ENCODE measurements at regions not wholly inside any gene's neighbourhood (a gene's known extent, or its start where the extent isn't known, plus 50 kb on each side); places are given as distances from the start of the nearest gene placed in this dataset.

DNA sequence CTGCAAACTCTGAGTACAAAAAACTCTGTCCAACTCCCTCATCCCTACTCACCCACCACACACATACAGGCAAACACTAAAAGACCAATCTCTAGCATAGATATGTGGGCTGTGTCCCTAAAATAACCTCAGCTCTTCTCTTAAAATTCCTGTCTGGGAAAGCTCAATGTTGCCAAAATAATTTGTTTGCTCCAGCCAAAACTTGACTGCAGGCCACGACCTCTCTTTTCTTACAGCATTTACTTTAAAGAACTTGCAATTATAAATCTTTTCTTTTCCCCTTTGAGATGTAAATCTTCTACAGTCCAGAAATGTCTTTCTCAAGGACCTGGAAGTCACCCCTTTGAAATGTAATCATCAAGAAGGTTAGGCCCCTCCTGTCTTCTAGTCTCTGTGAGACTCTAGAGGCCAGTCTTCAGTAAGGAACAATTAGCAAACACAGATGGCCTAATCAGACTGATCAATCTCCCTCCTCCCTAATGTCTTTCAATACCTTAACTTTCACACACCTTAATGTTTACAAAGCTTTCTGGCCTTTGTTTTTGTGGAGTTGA, 483.6 kb upstream of the RGS18 start:
- H3K9me3 ChIP-seq (ENCODE audit: low read length) = no peaks in the 10 kb centered on the region
- DNase-seq (ENCODE audit: low spot score) = no peak
- H3K4me2 ChIP-seq (ENCODE audit: low read length) = no peak overlapping the region
- H3K9me2 ChIP-seq (ENCODE audit: insufficient read depth, low read length) = no peaks in the 10 kb centered on the region
- H3K4me3 ChIP-seq (ENCODE audit: low read depth, low read length, poor library complexity, severe bottlenecking) = no peak overlapping the region
- H3K4me1 ChIP-seq (ENCODE audit: insufficient read depth, low read length, poor library complexity, severe bottlenecking) = no peaks in the 10 kb centered on the region
- no peak for TF ChIP-seq EZH2phosphoT487 (IDR thresholded peaks at IDR 0.05; ENCODE audit: borderline replicate concordance, low read depth, low read length)
- TF ChIP-seq, protein P1, sequence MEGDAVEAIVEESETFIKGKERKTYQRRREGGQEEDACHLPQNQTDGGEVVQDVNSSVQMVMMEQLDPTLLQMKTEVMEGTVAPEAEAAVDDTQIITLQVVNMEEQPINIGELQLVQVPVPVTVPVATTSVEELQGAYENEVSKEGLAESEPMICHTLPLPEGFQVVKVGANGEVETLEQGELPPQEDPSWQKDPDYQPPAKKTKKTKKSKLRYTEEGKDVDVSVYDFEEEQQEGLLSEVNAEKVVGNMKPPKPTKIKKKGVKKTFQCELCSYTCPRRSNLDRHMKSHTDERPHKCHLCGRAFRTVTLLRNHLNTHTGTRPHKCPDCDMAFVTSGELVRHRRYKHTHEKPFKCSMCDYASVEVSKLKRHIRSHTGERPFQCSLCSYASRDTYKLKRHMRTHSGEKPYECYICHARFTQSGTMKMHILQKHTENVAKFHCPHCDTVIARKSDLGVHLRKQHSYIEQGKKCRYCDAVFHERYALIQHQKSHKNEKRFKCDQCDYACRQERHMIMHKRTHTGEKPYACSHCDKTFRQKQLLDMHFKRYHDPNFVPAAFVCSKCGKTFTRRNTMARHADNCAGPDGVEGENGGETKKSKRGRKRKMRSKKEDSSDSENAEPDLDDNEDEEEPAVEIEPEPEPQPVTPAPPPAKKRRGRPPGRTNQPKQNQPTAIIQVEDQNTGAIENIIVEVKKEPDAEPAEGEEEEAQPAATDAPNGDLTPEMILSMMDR (conservative IDR thresholded peaks at IDR 0.05; ENCODE audit: low read length) = no peak
- H3K79me2 ChIP-seq (ENCODE audit: insufficient read depth, low read depth, low read length) = no peaks in the 10 kb centered on the region
- BruUV-seq (replicated peaks) = no TSS peak
- H2AFZ ChIP-seq (ENCODE audit: low read length) = no peak overlapping the region
- ChIA-PET POLR2A (interaction anchor here (2.7 kb wide), 1 partner anchor 10 kb away, joined by 6 read pairs; no protein-coding TSS in a partner anchor), CTCF (ENCODE audit: unreplicated experiment) (no interaction called here)
- H3K36me3 ChIP-seq (ENCODE audit: insufficient read depth, low read length) = no peaks in the 10 kb centered on the region
- H3K27ac ChIP-seq (ENCODE audit: low read depth, low read length, poor library complexity, severe bottlenecking) = no peak overlapping the region
- H4K20me1 ChIP-seq (ENCODE audit: insufficient read depth, low read length) = no peaks in the 10 kb centered on the region
- intact Hi-C loops (cut with micrococcal nuclease; ENCODE audit: unreplicated experiment) = no loop called here

DNA sequence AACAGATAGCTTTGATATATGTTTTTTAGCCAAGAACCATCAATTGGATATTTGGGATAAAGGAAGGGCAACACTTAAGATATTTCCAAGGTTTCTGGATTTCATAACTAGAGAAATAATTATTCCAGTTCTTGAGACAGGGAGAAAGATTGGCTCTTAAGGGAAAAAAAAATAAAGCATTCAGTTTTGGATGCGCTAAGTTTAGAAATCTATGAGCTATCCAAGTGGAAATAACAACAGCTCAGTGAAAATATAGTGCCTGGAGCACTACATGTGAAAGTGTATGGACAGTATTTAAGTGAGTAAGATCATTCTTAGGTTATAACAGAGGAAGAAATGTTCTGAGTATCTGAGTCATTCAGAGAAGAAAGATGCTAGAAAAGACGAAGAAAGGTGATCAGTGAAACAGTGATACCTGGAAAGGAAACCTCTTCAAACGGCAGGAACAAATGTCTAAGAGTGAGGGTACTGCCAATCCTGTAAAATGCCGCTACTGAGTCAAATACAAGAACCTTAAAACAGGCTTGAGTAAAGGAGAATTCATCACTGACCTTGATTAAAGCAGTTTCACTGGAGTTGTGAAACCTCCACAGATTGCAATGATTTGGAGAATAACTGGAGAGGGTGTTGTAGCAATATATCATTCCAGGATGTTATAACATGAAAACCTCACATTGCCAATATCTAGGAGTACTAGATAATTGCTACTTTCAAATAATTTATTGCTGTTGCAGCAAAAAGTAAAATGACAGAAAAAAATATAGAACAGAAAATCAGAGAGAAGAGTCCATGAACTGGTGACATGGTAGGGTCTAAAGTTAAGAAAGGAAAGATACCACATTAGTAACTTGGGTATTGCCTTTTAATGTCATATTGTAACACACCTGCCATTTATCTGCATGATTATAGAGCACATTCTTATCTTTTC, 482.1 kb upstream of the RGS18 start:
- CTCF ChIA-PET (ENCODE audit: unreplicated experiment) = no interaction called here
- no peak overlapping the region for H3K4me3 ChIP-seq (ENCODE audit: low read depth, low read length, poor library complexity, severe bottlenecking)
- H2AFZ ChIP-seq (ENCODE audit: low read length) = no peak overlapping the region
- DNase-seq (ENCODE audit: low spot score) = no peak
- H3K79me2 ChIP-seq (ENCODE audit: insufficient read depth, low read depth, low read length) = no peaks in the 10 kb centered on the region
- H3K36me3 ChIP-seq (ENCODE audit: insufficient read depth, low read length) = no peaks in the 10 kb centered on the region
- intact Hi-C loops (cut with micrococcal nuclease; ENCODE audit: unreplicated experiment) = no loop called here
- H4K20me1 ChIP-seq (ENCODE audit: insufficient read depth, low read length) = no peaks in the 10 kb centered on the region
- H3K9me2 ChIP-seq (ENCODE audit: insufficient read depth, low read length) = no peaks in the 10 kb centered on the region
- H3K4me2 ChIP-seq (ENCODE audit: low read length) = no peak overlapping the region
- no peaks in the 10 kb centered on the region for H3K9me3 ChIP-seq (ENCODE audit: low read length)
- no TSS peak for BruUV-seq (replicated peaks)
- TF ChIP-seq, protein P1 (conservative IDR thresholded peaks at IDR 0.05; ENCODE audit: low read length) = no peak
- POLR2A ChIA-PET = interaction anchor here (0.6 to 0.8 kb wide), 3 partner anchors 8 to 46 kb away, joined by 3 read pairs; no protein-coding TSS in a partner anchor
- H3K4me1 ChIP-seq (ENCODE audit: insufficient read depth, low read length, poor library complexity, severe bottlenecking) = no peaks in the 10 kb centered on the region
- no peak overlapping the region for H3K27ac ChIP-seq (ENCODE audit: low read depth, low read length, poor library complexity, severe bottlenecking)

DNA sequence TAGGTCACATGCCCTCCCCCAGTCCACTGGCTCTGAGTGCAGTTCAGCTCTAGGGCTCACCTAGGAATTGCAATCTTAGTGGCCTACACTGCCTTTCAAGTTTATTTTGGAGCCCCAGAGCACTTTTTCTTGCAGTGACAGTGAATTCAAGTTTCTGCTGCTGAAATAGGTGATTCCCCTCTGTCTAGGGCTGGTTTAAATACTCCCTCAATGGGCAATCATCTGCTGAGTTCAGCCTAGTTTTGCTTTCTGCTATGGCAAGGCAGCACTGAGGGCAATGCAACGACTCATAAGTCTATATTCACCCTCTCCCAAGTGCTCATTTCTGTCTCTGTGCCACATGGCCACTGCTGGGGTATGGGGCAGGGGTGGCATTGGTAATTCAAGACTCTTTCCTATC, 472.6 kb upstream of the RGS18 start:
- Histone ChIP-seq H2AFZ (ENCODE audit: low read length) (no peak overlapping the region), H3K9me3 (ENCODE audit: low read length) (no peaks in the 10 kb centered on the region), H4K20me1 (ENCODE audit: insufficient read depth, low read length) (no peaks in the 10 kb centered on the region), H3K36me3 (ENCODE audit: insufficient read depth, low read length) (no peaks in the 10 kb centered on the region), H3K27ac (ENCODE audit: low read depth, low read length, poor library complexity, severe bottlenecking) (no peak overlapping the region), H3K4me2 (ENCODE audit: low read length) (no peak overlapping the region), H3K4me1 (ENCODE audit: insufficient read depth, low read length, poor library complexity, severe bottlenecking) (no peaks in the 10 kb centered on the region), H3K9me2 (ENCODE audit: insufficient read depth, low read length) (no peaks in the 10 kb centered on the region), H3K79me2 (ENCODE audit: insufficient read depth, low read depth, low read length) (no peaks in the 10 kb centered on the region), H3K4me3 (ENCODE audit: low read depth, low read length, poor library complexity, severe bottlenecking) (no peak overlapping the region)
- intact Hi-C loops (cut with micrococcal nuclease; ENCODE audit: unreplicated experiment) = no loop called here
- DNase-seq (ENCODE audit: low spot score) = no peak
- CTCF ChIA-PET (ENCODE audit: unreplicated experiment) = no interaction called here
- POLR2A ChIA-PET = no interaction called here
- TF ChIP-seq EZH2phosphoT487 (IDR thresholded peaks at IDR 0.05; ENCODE audit: borderline replicate concordance, low read depth, low read length) = no peak
- TF ChIP-seq, protein P1 (conservative IDR thresholded peaks at IDR 0.05; ENCODE audit: low read length) = no peak
- no TSS peak for BruUV-seq (replicated peaks)

Data from OCI-LY7 (cell line).